Epithelial cell of proximal tubule (primary cell): ENCODE measurements at regions not wholly inside any gene's neighbourhood (a gene's known extent, or its start where the extent isn't known, plus 50 kb on each side); places are given as distances from the start of the nearest gene placed in this dataset.

Experiments used
- DNase-seq: peaks from one replicate; pipeline ENCODE4 v3.0.0-alpha.2; 2011; ENCODE audit warnings: low read depth
- H3K4me3 ChIP-seq: 2 replicates; pipeline ENCODE4 v1.5.1; 2011; ENCODE audit warnings: low read depth, mild to moderate bottlenecking, low read length
- CTCF ChIP-seq: conservative IDR thresholded peaks from 2 replicates; pipeline ENCODE4 v1.5.1; 2012; ENCODE audit warnings: low read depth, mild to moderate bottlenecking, low read length

- H3K4me3 ChIP-seq = no peak overlapping the region
- DNase-seq = no peak
- TF ChIP-seq CTCF = no peak
Measured at GRCh38 chr6:11333132-11333849, 100.8 kb upstream of the NEDD9 start.

GRCh38 chr6:11332463-11332862 lies 100.0 kb upstream of the NEDD9 start:
- no peak overlapping the region for H3K4me3 ChIP-seq
- no peak for DNase-seq
- no peak for TF ChIP-seq CTCF

GRCh38 chr6:11331111-11331510 lies 98.6 kb upstream of the NEDD9 start:
- H3K4me3 ChIP-seq = no peak overlapping the region
- DNase-seq = no peak
- TF ChIP-seq CTCF = no peak

- no peak for DNase-seq
- H3K4me3 ChIP-seq = no peak overlapping the region
- TF ChIP-seq CTCF = no peak
Measured at GRCh38 chr6:11330413-11330760, 97.9 kb upstream of the NEDD9 start.

- DNase-seq = no peak
- TF ChIP-seq CTCF = no peak
- H3K4me3 ChIP-seq = no peak overlapping the region
Measured at GRCh38 chr6:11329726-11330412, 97.4 kb upstream of the NEDD9 start.

GRCh38 chr6:11328613-11329247 lies 96.3 kb upstream of the NEDD9 start:
- no peak overlapping the region for H3K4me3 ChIP-seq
- TF ChIP-seq CTCF = no peak
- DNase-seq = no peak
